ENCODE measurements at regions not wholly inside any gene's neighbourhood (a gene's known extent, or its start where the extent isn't known, plus 50 kb on each side); places are given as distances from the start of the nearest gene placed in this dataset.
"Not testable (repeated sequence)": the region's sequence is repeated elsewhere in the genome, so short reads cannot be mapped to it uniquely, and the experiment has no call there.

GRCh38 chr5:127133071-127133470, 59.8 kb upstream of the C5orf63 start:
- no peaks in the 10 kb centered on the region for H3K4me1 Mint-ChIP-seq (ENCODE audit: low read depth in 2 of 2)
- DNase-seq (ENCODE audit: low spot score) (no peak), ATAC-seq (no peak)
- H3K27me3 Mint-ChIP-seq, result peaks cover 6 to 9% of the 10 kb centered on the region in 2 donors
- H3K4me3 Mint-ChIP-seq, result no peak overlapping the region
- H3K27ac Mint-ChIP-seq, result no peak overlapping the region
- H3K9me3 Mint-ChIP-seq, result no peaks in the 10 kb centered on the region
- H3K36me3 Mint-ChIP-seq, result no peaks in the 10 kb centered on the region

GRCh38 chr5:127136908-127137307, 63.6 kb upstream of the C5orf63 start:
- DNase-seq (ENCODE audit: low spot score), result no peak
- Mint-ChIP-seq H3K36me3 (no peaks in the 10 kb centered on the region), H3K9me3 (no peaks in the 10 kb centered on the region), H3K4me1 (ENCODE audit: low read depth in 2 of 2) (no peaks in the 10 kb centered on the region), H3K27ac (no peak overlapping the region), H3K27me3 (peaks cover 23 to 29% of the 10 kb centered on the region in 2 donors), H3K4me3 (no peak overlapping the region)
- no peak for ATAC-seq

DNA sequence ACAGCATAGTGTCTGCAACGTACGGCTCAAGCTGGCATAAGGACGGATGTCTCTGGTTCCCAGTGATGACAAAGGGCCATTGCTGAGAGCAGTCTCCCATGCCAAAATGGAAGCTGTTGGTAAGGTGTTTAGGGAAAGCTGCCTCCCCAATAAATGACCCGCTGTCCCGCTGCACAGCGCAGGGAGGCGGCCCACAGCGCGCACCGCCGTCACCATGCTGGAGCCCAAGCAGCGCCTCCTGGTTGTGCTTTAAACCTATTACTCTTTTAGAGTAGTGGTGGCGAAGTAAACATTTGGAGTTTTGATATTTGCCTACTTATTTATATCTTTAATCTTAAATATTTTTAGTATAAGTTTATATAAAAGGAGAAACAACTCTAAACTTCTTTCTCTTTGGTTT, 70.4 kb upstream of the C5orf63 start:
- H3K4me3 Mint-ChIP-seq, result no peak overlapping the region
- no peaks in the 10 kb centered on the region for H3K36me3 Mint-ChIP-seq
- DNase-seq (ENCODE audit: low spot score) (no peak), ATAC-seq (no peak)
- no peaks in the 10 kb centered on the region for H3K4me1 Mint-ChIP-seq (ENCODE audit: low read depth in 2 of 2)
- H3K27ac Mint-ChIP-seq, result no peak overlapping the region
- H3K9me3 Mint-ChIP-seq, result no peaks in the 10 kb centered on the region
- peaks cover 14 to 33% of the 10 kb centered on the region in 2 donors for H3K27me3 Mint-ChIP-seq

DNA sequence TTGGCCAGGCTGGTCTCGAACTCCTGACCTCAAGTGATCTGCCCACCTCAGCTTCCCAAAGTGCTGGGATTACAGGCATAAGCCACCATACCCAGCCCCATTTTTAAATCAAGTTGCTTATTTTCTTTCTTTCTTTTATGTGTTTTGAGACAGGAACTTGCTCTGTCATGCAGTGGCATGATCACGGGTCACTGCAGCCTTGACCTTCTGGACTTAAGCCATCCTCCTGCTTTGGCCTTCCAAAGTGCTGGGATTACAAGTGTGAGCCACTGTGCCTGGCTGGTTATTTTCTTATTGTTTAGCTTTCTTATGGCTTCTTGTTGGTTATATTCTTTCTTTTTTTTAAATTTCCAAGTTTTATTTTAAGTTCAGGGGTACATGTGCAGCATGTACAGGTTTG, 79.7 kb upstream of the C5orf63 start:
- no peak overlapping the region for H3K4me3 Mint-ChIP-seq
- H3K27me3 Mint-ChIP-seq, result peaks cover 3 to 16% of the 10 kb centered on the region in 2 donors
- no peak overlapping the region for H3K27ac Mint-ChIP-seq
- H3K4me1 Mint-ChIP-seq (ENCODE audit: low read depth in 2 of 2), result no peaks in the 10 kb centered on the region
- no peak for DNase-seq (ENCODE audit: low spot score)
- peaks cover 8% of the 10 kb centered on the region for H3K9me3 Mint-ChIP-seq
- ATAC-seq, result no peak
- peaks cover 11% of the 10 kb centered on the region for H3K36me3 Mint-ChIP-seq

- H3K9me3 Mint-ChIP-seq, result peaks cover 8% of the 10 kb centered on the region
- H3K4me1 Mint-ChIP-seq (ENCODE audit: low read depth in 2 of 2), result no peaks in the 10 kb centered on the region
- peaks cover 12% of the 10 kb centered on the region for H3K36me3 Mint-ChIP-seq
- DNase-seq (ENCODE audit: low spot score) (no peak), ATAC-seq (no peak)
- H3K27me3 Mint-ChIP-seq, result peaks cover 3 to 19% of the 10 kb centered on the region in 2 donors
- no peak overlapping the region for H3K27ac Mint-ChIP-seq
- H3K4me3 Mint-ChIP-seq, result no peak overlapping the region
These were observed 80.2 kb upstream of the C5orf63 start for GRCh38 chr5:127153521-127153920.

- DNase-seq (ENCODE audit: low spot score), result no peak
- H3K36me3 Mint-ChIP-seq, result peaks cover 3% of the 10 kb centered on the region
- no peak overlapping the region for H3K4me3 Mint-ChIP-seq
- ATAC-seq, result no peak
- peaks cover 19 to 35% of the 10 kb centered on the region in 2 donors for H3K27me3 Mint-ChIP-seq
- H3K4me1 Mint-ChIP-seq (ENCODE audit: low read depth in 2 of 2), result no peaks in the 10 kb centered on the region
- no peaks in the 10 kb centered on the region for H3K9me3 Mint-ChIP-seq
- no peak overlapping the region for H3K27ac Mint-ChIP-seq
These were observed 90.4 kb upstream of the C5orf63 start for GRCh38 chr5:127163750-127164149.

DNA sequence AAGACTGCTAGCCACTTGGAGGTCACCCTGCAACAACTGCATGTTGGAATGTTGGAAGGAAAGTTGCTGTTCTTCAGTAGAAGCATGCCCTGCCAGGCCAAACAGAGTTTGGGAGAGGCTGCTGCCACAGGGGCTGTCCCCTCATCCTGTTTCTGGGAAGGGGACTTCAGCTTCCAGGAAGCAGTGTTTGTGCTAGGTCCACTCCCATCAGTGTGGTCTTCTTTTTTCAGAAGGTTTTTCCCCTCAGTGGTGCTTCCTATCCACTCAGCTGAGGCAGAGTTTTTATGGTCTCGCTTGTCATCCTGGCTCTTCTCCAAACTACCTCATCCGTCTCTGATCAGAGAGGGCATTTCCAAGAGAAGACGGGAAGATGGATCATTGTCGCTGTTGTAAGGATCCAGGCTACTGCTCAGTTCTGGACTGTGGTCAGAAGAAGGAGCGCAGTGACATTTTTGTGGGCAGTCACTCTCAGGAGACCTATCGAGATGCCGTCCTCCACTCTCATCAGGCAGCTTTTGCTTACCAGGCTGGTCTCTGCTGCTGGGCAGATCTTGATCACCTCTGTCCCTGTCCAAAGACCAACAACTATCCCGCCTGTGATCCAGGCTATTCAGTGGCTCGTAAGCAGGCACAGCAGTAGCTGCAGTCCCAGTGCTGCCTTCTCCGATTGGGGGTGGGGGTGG, 97.8 kb upstream of the C5orf63 start:
- H3K27me3 Mint-ChIP-seq, result peaks cover 17 to 23% of the 10 kb centered on the region in 2 donors
- no peaks in the 10 kb centered on the region for H3K4me1 Mint-ChIP-seq (ENCODE audit: low read depth in 2 of 2)
- H3K4me3 Mint-ChIP-seq, result no peak overlapping the region
- no peaks in the 10 kb centered on the region for H3K36me3 Mint-ChIP-seq
- H3K27ac Mint-ChIP-seq, result no peak overlapping the region
- H3K9me3 Mint-ChIP-seq, result peaks cover 5% of the 10 kb centered on the region
- ATAC-seq (peak in 1 of 2 donors; percentile 65), DNase-seq (ENCODE audit: low spot score) (no peak)

DNA sequence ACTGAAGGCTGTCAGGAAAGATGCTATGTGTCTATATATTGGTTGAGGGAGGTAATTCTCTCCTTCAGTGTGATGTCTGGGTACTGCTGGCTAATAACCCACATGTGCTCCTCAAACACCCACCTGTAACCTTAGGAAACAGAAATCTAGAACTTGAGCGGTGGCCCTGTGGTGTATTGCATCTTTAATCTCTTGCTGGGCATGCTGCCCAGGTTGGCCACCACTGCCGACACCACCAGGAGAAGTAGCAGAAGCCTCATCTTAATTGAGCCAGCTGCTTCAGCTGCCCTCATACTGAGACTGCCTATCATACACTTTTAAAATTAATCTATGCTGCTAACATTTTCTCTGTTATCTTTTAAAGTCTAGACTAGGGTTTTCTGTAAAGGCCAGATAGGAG, 103.5 kb upstream of the C5orf63 start:
- Mint-ChIP-seq H3K9me3 (peaks cover 8% of the 10 kb centered on the region), H3K27me3 (peaks cover 17 to 34% of the 10 kb centered on the region in 2 donors)

GRCh38 chr5:127182631-127183030, 108.0 kb upstream of the MEGF10 start:
- H3K27me3 Mint-ChIP-seq, result peaks cover 11 to 35% of the 10 kb centered on the region in 2 donors

More for the DNA sequence above, 103.5 kb upstream of the C5orf63 start:
- no peak overlapping the region for H3K4me3 Mint-ChIP-seq
- ATAC-seq (no peak), DNase-seq (ENCODE audit: low spot score) (no peak)
- H3K36me3 Mint-ChIP-seq, result no peaks in the 10 kb centered on the region
- H3K4me1 Mint-ChIP-seq (ENCODE audit: low read depth in 2 of 2), result no peaks in the 10 kb centered on the region
- H3K27ac Mint-ChIP-seq, result no peak overlapping the region

GRCh38 chr5:127183332-127183731, 107.3 kb upstream of the MEGF10 start:
- no peaks in the 10 kb centered on the region for H3K36me3 Mint-ChIP-seq
- no peak for ATAC-seq
- no peaks in the 10 kb centered on the region for H3K9me3 Mint-ChIP-seq
- H3K4me3 Mint-ChIP-seq, result no peak overlapping the region
- H3K4me1 Mint-ChIP-seq (ENCODE audit: low read depth in 2 of 2), result no peaks in the 10 kb centered on the region
- peaks cover 13 to 37% of the 10 kb centered on the region in 2 donors for H3K27me3 Mint-ChIP-seq
- no peak for DNase-seq (ENCODE audit: low spot score)
- no peak overlapping the region for H3K27ac Mint-ChIP-seq

More at GRCh38 chr5:127182631-127183030, 108.0 kb upstream of the MEGF10 start:
- not testable (repeated sequence) for DNase-seq (ENCODE audit: low spot score); H3K9me3 Mint-ChIP-seq; H3K27ac Mint-ChIP-seq; H3K36me3 Mint-ChIP-seq; ATAC-seq; H3K4me1 Mint-ChIP-seq (ENCODE audit: low read depth in 2 of 2); H3K4me3 Mint-ChIP-seq

- no peaks in the 10 kb centered on the region for H3K4me1 Mint-ChIP-seq (ENCODE audit: low read depth in 2 of 2)
- no peak for ATAC-seq
- DNase-seq (ENCODE audit: low spot score), result no peak
- no peaks in the 10 kb centered on the region for H3K36me3 Mint-ChIP-seq
- peaks cover 15 to 37% of the 10 kb centered on the region in 2 donors for H3K27me3 Mint-ChIP-seq
- H3K9me3 Mint-ChIP-seq, result no peaks in the 10 kb centered on the region
- no peak overlapping the region for H3K4me3 Mint-ChIP-seq
- H3K27ac Mint-ChIP-seq, result no peak overlapping the region
These were observed 105.7 kb upstream of the MEGF10 start for GRCh38 chr5:127184851-127185250.

GRCh38 chr5:127186657-127187056, 103.9 kb upstream of the MEGF10 start:
- Mint-ChIP-seq H3K27me3 (peaks cover 16 to 28% of the 10 kb centered on the region in 2 donors), H3K9me3 (no peaks in the 10 kb centered on the region), H3K27ac (no peak overlapping the region), H3K4me1 (ENCODE audit: low read depth in 2 of 2) (no peaks in the 10 kb centered on the region), H3K4me3 (no peak overlapping the region), H3K36me3 (no peaks in the 10 kb centered on the region)
- ATAC-seq (no peak), DNase-seq (ENCODE audit: low spot score) (no peak)

DNA sequence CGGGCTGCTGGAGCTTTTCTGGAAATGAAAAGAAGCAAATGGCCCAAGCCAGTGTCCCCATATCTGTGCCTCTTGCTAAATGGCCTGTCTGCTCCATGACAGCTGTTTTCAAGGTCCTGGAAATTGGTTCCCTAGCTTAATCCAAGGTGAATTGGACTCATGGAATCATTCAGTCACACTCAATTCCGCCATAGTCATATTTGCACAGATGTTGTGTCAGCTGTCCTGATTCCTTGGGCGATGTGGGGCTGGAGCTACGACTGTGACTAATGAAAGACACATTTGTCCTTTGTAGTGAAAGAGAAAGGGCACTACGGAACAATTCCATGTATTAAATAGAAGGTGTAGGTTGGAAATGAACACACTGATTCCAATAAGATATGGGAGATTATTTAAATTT, 102.9 kb upstream of the MEGF10 start:
- H3K27me3 Mint-ChIP-seq, result peaks cover 16 to 27% of the 10 kb centered on the region in 2 donors
- no peaks in the 10 kb centered on the region for H3K4me1 Mint-ChIP-seq (ENCODE audit: low read depth in 2 of 2)
- H3K27ac Mint-ChIP-seq, result no peak overlapping the region
- H3K36me3 Mint-ChIP-seq, result no peaks in the 10 kb centered on the region
- no peaks in the 10 kb centered on the region for H3K9me3 Mint-ChIP-seq
- no peak overlapping the region for H3K4me3 Mint-ChIP-seq
- DNase-seq (ENCODE audit: low spot score) (no peak), ATAC-seq (no peak)

GRCh38 chr5:127192150-127192549, 98.4 kb upstream of the MEGF10 start:
- Mint-ChIP-seq H3K4me1 (ENCODE audit: low read depth in 2 of 2) (no peaks in the 10 kb centered on the region), H3K4me3 (no peak overlapping the region), H3K9me3 (no peaks in the 10 kb centered on the region), H3K36me3 (no peaks in the 10 kb centered on the region), H3K27me3 (peaks cover 20 to 38% of the 10 kb centered on the region in 2 donors), H3K27ac (no peak overlapping the region)
- DNase-seq (ENCODE audit: low spot score) (no peak), ATAC-seq (no peak)

DNA sequence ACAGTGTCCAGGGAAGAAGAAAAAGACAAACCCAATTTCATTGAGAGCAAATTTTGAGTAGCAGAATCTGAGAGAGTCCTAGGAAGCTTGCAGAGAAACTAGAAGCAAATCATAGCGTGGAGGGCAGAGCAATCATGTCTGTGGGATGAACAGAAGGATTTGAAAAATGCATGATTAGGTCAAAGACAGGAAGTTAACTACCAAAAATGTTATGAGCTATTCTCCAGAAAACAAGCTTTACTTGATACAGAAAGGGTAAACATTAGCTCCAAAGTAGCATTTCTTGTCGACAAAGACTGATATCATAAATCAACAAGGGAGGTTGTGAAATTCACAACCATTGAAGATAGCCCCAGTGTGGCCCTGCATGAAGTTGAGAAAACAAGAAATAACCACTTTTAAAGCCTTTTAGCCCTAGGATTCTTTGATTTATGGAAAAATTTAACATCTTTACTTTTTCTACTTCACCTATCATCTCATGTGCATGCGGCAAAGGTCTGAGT, 97.7 kb upstream of the MEGF10 start:
- H3K4me3 Mint-ChIP-seq, result no peak overlapping the region
- no peaks in the 10 kb centered on the region for H3K4me1 Mint-ChIP-seq (ENCODE audit: low read depth in 2 of 2)
- ATAC-seq (no peak), DNase-seq (ENCODE audit: low spot score) (no peak)
- H3K27ac Mint-ChIP-seq, result no peak overlapping the region
- peaks cover 17 to 33% of the 10 kb centered on the region in 2 donors for H3K27me3 Mint-ChIP-seq
- H3K36me3 Mint-ChIP-seq, result no peaks in the 10 kb centered on the region
- H3K9me3 Mint-ChIP-seq, result no peaks in the 10 kb centered on the region

Data from natural killer cell treated with Interleukin-12 subunit alpha and Interleukin-12 subunit beta and Interleukin-15 and Interleukin-18, amount 100 ng/mL, for 72 hours (primary cell).